Tibial nerve (tissue), 4 donors: ENCODE measurements at regions not wholly inside any gene's neighbourhood (a gene's known extent, or its start where the extent isn't known, plus 50 kb on each side); places are given as distances from the start of the nearest gene placed in this dataset.

ENCODE experiments used
- DNase-seq, 2 donors: peaks; one replicate each; pipeline ENCODE4 v3.0.0-alpha.2; 2019; ENCODE audit warnings: low spot score in 2 of 2
- H3K27ac ChIP-seq, 4 donors: fragments of 200-600 bp; sonication (generic) in 3 of 4; one replicate each; pipeline ENCODE4 v1.5.1; 2017 to 2019; ENCODE audit warnings: mild to moderate bottlenecking in 1 of 4
- H3K27me3 ChIP-seq, 2 donors: fragments of 200-600 bp; sonication (generic) in 1 of 2; one replicate each; pipeline versions ENCODE4 v1.5.1 to v1.6.0; 2017 to 2019
- H3K36me3 ChIP-seq, 3 donors: fragments of 200-600 bp; sonication (generic); one replicate each; pipeline ENCODE4 v1.5.1; 2018 to 2019
- H3K4me1 ChIP-seq, 4 donors: fragments of 200-600 bp; sonication (generic) in 3 of 4; one replicate each; pipeline ENCODE4 v1.5.1; 2017 to 2019
- H3K4me3 ChIP-seq, 4 donors: fragments of 200-600 bp; sonication (generic) in 3 of 4; one replicate each; pipeline ENCODE4 v1.5.1; 2017 to 2019; ENCODE audit warnings: mild to moderate bottlenecking in 1 of 4, moderate library complexity in 1 of 4
- H3K9me3 ChIP-seq, 4 donors: fragments of 200-600 bp; sonication (generic) in 3 of 4; one replicate each; pipeline ENCODE4 v1.5.1; 2017 to 2019
- CTCF ChIP-seq, 5 experiments: fragments of 200-600 bp in 3 of 5; fragments of 450-650 bp in 2 of 5; sonication (generic) in 3 of 5; IDR thresholded peaks; one replicate each; pipeline ENCODE4 v1.5.1; 2016 to 2019; ENCODE audit warnings: antibody characterized with exemption in 5 of 5, mild to moderate bottlenecking in 3 of 5, moderate library complexity in 2 of 5
- EP300 ChIP-seq, 2 donors: sonication (generic); formaldehyde crosslinking; IDR thresholded peaks; one replicate each; pipeline ENCODE4 v1.6.1; 2017; ENCODE audit warnings: antibody characterized with exemption in 2 of 2, mild to moderate bottlenecking in 1 of 2
- POLR2A ChIP-seq, 2 donors: fragments of 450-650 bp; IDR thresholded peaks; one replicate each; pipeline ENCODE4 v1.6.1; 2017; ENCODE audit warnings: antibody characterized with exemption in 2 of 2, mild to moderate bottlenecking in 2 of 2, moderate library complexity in 2 of 2
- WGBS, 2 donors: methylation state at CpG; one replicate each; pipeline ENCODE4 v1.1.5; 2018; 5-methylcytosine and 5-hydroxymethylcytosine counted together

GRCh38 chr4:16993956-16994840, 95.8 kb upstream of the LDB2 start:
- Histone ChIP-seq H3K4me1 (peaks cover 0 to 6% (median 0%) of the 10 kb centered on the region in 4 donors), H3K36me3 (no peaks in the 10 kb centered on the region), H3K27ac (no peak overlapping the region), H3K4me3 (no peak overlapping the region), H3K27me3 (no peaks in the 10 kb centered on the region), H3K9me3 (no peaks in the 10 kb centered on the region)
- no peak for DNase-seq
- TF ChIP-seq CTCF (IDR thresholded peaks at IDR 0.05) (no peak), POLR2A (IDR thresholded peaks at IDR 0.05) (no peak), EP300 (IDR thresholded peaks at IDR 0.05) (no peak)
- WGBS, 2 donors, result 63 to 68% methylated on average over 5 of the region's 5 CpGs

- no peak for TF ChIP-seq CTCF (IDR thresholded peaks at IDR 0.05)
- TF ChIP-seq EP300 (IDR thresholded peaks at IDR 0.05), result no peak
- no peak for TF ChIP-seq POLR2A (IDR thresholded peaks at IDR 0.05)
- WGBS, 2 donors, result 64 to 68% methylated on average over 5 of the region's 5 CpGs
- no peaks in the 10 kb centered on the region for H3K36me3 ChIP-seq
- H3K27ac ChIP-seq, result no peak overlapping the region
- H3K9me3 ChIP-seq, result no peaks in the 10 kb centered on the region
- H3K4me3 ChIP-seq, result no peak overlapping the region
- DNase-seq, result no peak
- peaks cover 0 to 6% (median 0%) of the 10 kb centered on the region in 4 donors for H3K4me1 ChIP-seq
- no peaks in the 10 kb centered on the region for H3K27me3 ChIP-seq
Observed at GRCh38 chr4:16992566-16993225, 94.3 kb upstream of the LDB2 start.

GRCh38 chr4:16991450-16991849, 93.0 kb upstream of the LDB2 start:
- DNase-seq, result no peak
- Histone ChIP-seq H3K4me3 (no peak overlapping the region), H3K27ac (no peak overlapping the region), H3K36me3 (no peaks in the 10 kb centered on the region), H3K4me1 (peaks cover 0 to 6% (median 0%) of the 10 kb centered on the region in 4 donors), H3K9me3 (no peaks in the 10 kb centered on the region), H3K27me3 (no peaks in the 10 kb centered on the region)
- WGBS, 2 donors, result 60 to 65% methylated on average over 5 of the region's 5 CpGs
- TF ChIP-seq CTCF (IDR thresholded peaks at IDR 0.05) (no peak), POLR2A (IDR thresholded peaks at IDR 0.05) (no peak), EP300 (IDR thresholded peaks at IDR 0.05) (no peak)

GRCh38 chr4:16989371-16989770, 90.9 kb upstream of the LDB2 start:
- TF ChIP-seq EP300 (IDR thresholded peaks at IDR 0.05) (no peak), POLR2A (IDR thresholded peaks at IDR 0.05) (no peak), CTCF (IDR thresholded peaks at IDR 0.05) (no peak)
- H3K4me3 ChIP-seq, result no peak overlapping the region
- no peaks in the 10 kb centered on the region for H3K36me3 ChIP-seq
- H3K4me1 ChIP-seq, result no peaks in the 10 kb centered on the region
- no peaks in the 10 kb centered on the region for H3K27me3 ChIP-seq
- DNase-seq, result no peak
- 87 to 95% methylated on average over 1 of the region's 1 CpG for WGBS, 2 donors
- H3K9me3 ChIP-seq, result no peaks in the 10 kb centered on the region
- no peak overlapping the region for H3K27ac ChIP-seq

- TF ChIP-seq CTCF (IDR thresholded peaks at IDR 0.05) (no peak), POLR2A (IDR thresholded peaks at IDR 0.05) (no peak), EP300 (IDR thresholded peaks at IDR 0.05) (no peak)
- Histone ChIP-seq H3K27me3 (no peaks in the 10 kb centered on the region), H3K27ac (no peak overlapping the region), H3K4me1 (no peaks in the 10 kb centered on the region), H3K4me3 (no peak overlapping the region), H3K9me3 (no peaks in the 10 kb centered on the region), H3K36me3 (no peaks in the 10 kb centered on the region)
- no peak for DNase-seq
- 89 to 92% methylated on average over 2 of the region's 2 CpGs for WGBS, 2 donors
Observed at GRCh38 chr4:16988814-16989213, 90.4 kb upstream of the LDB2 start.
